Astrocyte (in vitro differentiated cells and primary cell): ENCODE measurements at regions not wholly inside any gene's neighbourhood (a gene's known extent, or its start where the extent isn't known, plus 50 kb on each side); places are given as distances from the start of the nearest gene placed in this dataset.

Source experiments
- CTCF ChIP-seq: IDR thresholded peaks from 2 replicates; pipeline ENCODE4 v1.5.1; 2011; ENCODE audit warnings: low read depth, mild to moderate bottlenecking, inconsistent platforms, low read length, moderate library complexity; ENCODE audit not compliant: insufficient read depth
- EZH2 ChIP-seq: IDR thresholded peaks from 2 replicates; pipeline ENCODE4 v1.6.1; 2012; ENCODE audit warnings: mild to moderate bottlenecking, low read length, inconsistent platforms; ENCODE audit not compliant: insufficient read depth

GRCh38 chr2:24418166-24418841 lies 58.0 kb upstream of the ITSN2 start:
- TF ChIP-seq EZH2 = no peak
- no peak for TF ChIP-seq CTCF
